ENCODE measurements at regions not wholly inside any gene's neighbourhood (a gene's known extent, or its start where the extent isn't known, plus 50 kb on each side); places are given as distances from the start of the nearest gene placed in this dataset.

- DNase-seq: peak; percentile 40
Measured at GRCh38 chr14:29222671-29223268, 456.2 kb downstream of the FOXG1 start.

GRCh38 chr14:29223947-29224346 is 457.4 kb downstream of the FOXG1 start:
- no peak for DNase-seq

GRCh38 chr14:29227631-29228030 is 461.0 kb downstream of the FOXG1 start:
- DNase-seq: no peak

- DNase-seq: no peak
Measured at GRCh38 chr14:29232153-29232552, 465.6 kb downstream of the FOXG1 start.

GRCh38 chr14:29232711-29233110 is 466.1 kb downstream of the FOXG1 start:
- no peak for DNase-seq

- DNase-seq: no peak
Measured at GRCh38 chr14:29233188-29233587, 466.6 kb downstream of the FOXG1 start.

- no peak for DNase-seq
Measured at GRCh38 chr14:29235991-29236390, 469.4 kb downstream of the FOXG1 start.

- no peak for DNase-seq
Measured at GRCh38 chr14:29236401-29236800, 469.8 kb downstream of the FOXG1 start.

- no peak for DNase-seq
Measured at GRCh38 chr14:29236848-29237247, 470.3 kb downstream of the FOXG1 start.

- no peak for DNase-seq
Measured at GRCh38 chr14:29240066-29240465, 473.5 kb downstream of the FOXG1 start.

GRCh38 chr14:29242755-29243754 is 476.5 kb downstream of the FOXG1 start:
- no peak for DNase-seq

- no peak for DNase-seq
Measured at GRCh38 chr14:29255692-29256091, 489.1 kb downstream of the FOXG1 start.

- DNase-seq: no peak
Measured at GRCh38 chr14:29262979-29263378, 496.4 kb downstream of the FOXG1 start.

GRCh38 chr14:29264865-29265264 is 498.3 kb downstream of the FOXG1 start:
- no peak for DNase-seq

GRCh38 chr14:29265852-29266251 is 499.3 kb downstream of the FOXG1 start:
- no peak for DNase-seq

GRCh38 chr14:29271669-29272068 is 505.1 kb downstream of the FOXG1 start:
- no peak for DNase-seq

- DNase-seq: no peak
Measured at GRCh38 chr14:29273513-29273912, 506.9 kb downstream of the FOXG1 start.

GRCh38 chr14:29274890-29275596 is 508.5 kb downstream of the FOXG1 start:
- DNase-seq: no peak

GRCh38 chr14:29278301-29279263 is 512.0 kb downstream of the FOXG1 start:
- DNase-seq: no peak

GRCh38 chr14:29282169-29282568 is 515.6 kb downstream of the FOXG1 start:
- DNase-seq: no peak

- no peak for DNase-seq
Measured at GRCh38 chr14:29290441-29290840, 523.9 kb downstream of the FOXG1 start.

- no peak for DNase-seq
Measured at GRCh38 chr14:29299372-29299771, 532.8 kb downstream of the FOXG1 start.
